Stimulated activated CD4-positive, alpha-beta T cell treated with anti-CD3 and anti-CD28 coated beads, Interleukin-4, amount 100 ng/mL, for 1 hour (primary cell): ENCODE measurements at regions not wholly inside any gene's neighbourhood (a gene's known extent, or its start where the extent isn't known, plus 50 kb on each side); places are given as distances from the start of the nearest gene placed in this dataset.

ENCODE experiments used
- DNase-seq: peaks from one replicate; pipeline ENCODE4 v3.0.0-alpha.2; 2020

DNA sequence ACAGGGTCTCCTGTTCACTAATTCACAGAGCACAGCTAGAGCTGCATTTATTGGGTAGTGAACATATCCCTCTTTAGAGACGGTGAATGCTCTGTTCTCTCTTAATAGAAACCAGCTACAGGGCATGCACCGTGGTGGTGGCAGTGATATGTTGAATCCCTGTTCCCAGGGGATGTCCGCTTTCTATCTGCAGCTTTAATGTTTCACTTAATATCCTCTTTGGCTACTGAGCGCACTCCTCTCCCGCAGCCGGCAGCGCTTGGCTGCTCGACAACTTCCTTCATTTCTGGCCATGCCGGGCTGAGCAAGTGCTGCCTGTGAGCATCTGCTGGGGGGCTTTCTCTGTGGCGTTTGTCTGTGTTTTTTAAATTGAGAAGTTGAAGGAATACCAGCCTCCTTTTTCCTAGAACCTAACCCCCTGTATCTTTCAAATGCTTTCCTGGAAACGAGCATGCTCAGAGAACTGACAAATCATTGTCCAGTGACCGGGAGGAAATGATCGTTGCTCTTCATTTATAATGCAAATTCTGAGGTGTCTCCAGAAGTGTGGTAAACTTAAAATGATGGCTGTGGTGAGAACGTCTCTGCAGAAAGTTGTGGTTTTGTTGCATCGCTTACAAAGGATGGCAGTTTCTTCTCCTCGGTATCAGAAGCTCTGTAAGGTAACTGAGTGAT lies 297.9 kb downstream of the UTRN start:
- DNase-seq = peak; percentile 33

DNA sequence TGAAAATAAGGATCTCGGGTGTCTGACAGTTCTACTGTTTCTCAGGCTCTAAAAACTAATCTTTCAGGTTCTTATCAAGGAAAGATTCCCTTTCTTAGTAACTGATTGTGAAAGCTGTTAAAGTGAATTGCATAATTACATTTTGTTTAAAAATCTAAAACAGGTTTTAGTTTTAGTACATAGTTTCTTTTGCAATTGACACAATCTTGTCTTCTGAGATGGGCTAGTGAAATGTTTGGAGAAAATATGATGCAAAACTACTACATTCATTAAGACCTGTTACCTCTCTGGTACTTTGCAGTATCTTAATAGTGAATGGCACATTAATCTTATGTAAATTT lies 298.4 kb downstream of the UTRN start:
- no peak for DNase-seq

DNA sequence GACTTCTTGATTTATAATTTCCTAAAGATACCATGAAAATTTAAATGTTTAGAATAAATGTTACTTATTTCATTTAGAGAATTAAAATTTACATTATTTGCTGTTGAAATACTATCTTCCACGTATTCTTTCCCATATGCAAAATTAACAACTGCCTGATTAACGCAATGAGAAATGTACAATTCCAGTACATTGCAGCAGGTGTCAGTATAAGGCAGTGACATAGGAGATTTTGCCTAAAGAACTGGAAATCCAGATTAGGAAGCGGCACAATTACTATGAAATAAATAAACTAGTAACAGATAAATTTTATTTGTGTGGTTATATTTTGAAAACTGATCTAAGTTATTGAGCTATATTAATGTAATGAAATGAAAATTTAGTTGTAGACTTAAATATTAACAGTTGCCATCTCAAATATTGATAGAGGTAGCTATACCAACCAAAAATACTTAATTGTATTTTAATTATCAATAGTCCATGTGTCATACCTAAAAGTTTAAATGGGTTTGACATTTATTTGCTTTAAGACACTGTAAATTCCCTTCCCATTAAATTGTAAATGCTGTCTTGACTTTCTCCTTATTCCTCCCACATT lies 300.2 kb downstream of the UTRN start:
- DNase-seq = no peak

DNA sequence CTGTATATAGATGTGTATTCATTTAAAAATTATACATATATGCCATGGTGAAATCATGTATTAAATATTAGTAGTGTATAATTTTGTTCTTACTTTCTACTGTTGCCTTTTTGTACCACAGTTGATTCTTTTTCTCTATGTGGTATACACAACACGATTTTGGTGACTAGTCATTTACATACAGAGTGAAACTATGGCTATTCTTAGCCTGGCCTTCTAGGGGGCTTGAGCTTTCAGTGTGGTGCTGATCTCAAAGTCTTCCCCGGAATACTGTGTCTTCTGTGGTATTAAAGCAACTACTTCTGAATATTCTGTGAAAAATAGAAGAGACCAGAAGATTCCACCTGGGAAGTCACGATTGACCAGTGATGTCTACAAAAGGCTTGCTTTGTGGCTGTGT lies 301.9 kb downstream of the UTRN start:
- DNase-seq = no peak

DNA sequence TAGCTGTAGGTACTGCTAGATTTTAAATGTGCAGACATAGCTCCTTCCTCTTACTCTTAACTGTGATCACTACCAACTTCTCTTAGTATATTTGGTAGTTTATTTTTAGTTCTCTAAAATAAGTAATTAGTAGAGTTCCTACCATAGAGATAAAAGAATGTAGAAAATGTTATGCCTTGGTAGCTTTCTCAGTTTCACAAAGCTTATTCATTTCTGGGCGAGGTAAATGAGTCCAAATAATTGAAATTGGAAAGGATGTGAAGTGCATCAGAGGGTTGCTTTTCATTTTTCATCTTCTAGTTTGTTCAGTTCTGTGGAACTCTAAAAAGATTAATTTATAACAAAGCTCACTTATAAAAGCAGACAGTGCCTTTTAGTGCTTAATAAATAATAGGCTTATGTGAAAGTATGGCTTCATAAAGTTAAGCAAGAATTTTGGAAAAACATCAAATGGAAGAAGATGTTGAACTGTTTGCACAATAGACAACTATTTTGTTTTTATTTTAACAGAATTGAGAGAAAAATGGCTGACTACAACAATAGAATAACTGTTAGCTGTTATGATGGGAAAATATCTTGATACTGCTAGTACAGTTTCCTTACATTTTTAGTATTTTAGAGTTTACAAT lies 303.7 kb downstream of the UTRN start:
- no peak for DNase-seq

DNA sequence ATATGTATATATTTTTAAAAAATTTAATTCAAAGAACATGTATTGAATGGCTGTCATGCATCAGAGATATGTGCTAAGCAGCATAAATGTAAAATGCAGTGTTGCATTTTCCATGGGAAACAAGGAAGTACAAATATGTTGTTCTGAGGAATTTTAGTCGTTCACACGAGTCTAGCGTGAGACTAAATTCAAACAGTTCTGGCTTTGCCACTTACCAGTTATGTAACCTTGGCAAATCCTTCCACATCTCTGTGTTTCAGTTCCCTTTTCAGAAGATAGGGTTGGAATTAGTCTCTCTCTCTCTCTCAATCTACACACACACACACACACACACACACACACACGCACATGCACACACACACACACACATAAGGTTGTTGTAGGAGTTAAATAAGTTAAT lies 305.4 kb downstream of the UTRN start:
- DNase-seq = no peak

DNA sequence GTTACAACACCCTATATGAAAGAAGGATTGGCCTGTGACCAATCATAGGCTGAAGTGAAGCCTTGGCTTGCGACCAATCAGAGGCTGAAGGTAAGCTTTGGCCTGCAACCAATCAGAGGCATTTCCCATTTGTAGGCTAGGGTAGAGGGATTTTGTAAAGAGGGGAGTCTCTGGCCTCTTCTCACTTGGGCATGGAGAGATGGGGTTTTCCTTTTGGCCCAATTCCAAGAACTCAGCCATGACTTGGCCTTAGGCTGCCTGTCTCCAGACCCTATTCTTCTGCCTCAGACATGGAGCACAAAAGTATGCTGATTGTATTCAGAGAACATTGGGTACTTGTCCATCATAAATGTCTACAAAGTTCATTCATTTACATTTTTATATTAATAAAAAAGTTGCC lies 308.3 kb downstream of the UTRN start:
- DNase-seq = no peak

DNA sequence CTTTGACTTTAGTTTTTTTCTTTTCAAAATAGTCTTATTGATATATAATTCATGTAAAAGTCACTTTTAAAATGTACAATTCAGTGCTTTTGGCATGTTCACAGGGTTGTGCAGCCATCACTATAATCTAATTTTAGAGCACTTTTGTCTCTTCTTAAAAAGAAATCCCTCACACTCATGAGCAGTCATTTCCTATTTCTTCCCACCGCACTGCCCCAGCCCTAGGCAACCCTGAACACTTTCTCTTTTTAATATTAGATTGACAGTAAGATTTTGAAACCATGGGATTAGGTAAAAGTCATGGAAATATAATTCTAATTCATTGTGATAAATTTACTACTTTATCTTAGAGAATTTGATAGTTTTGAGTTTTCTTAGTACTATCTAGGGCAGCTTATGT lies 309.4 kb downstream of the UTRN start:
- no peak for DNase-seq

DNA sequence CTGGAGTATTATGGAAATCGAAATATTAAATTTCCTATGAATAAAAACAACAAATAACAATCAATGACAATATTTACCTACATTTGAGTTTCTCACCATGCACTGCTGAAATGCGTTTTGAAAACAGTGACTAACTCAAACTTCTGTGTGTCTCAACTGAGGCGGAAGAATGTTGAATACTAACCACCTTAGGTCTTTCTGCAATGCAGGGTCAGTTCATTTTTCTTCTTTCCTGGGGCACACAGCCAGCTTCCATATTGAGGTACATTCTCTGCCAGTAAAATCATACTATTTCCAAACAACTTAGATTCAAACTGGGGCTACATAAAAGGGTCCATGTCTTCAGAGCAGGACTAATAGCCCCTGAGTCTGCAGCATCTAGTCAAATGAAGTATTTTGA lies 310.1 kb downstream of the UTRN start:
- DNase-seq = no peak

DNA sequence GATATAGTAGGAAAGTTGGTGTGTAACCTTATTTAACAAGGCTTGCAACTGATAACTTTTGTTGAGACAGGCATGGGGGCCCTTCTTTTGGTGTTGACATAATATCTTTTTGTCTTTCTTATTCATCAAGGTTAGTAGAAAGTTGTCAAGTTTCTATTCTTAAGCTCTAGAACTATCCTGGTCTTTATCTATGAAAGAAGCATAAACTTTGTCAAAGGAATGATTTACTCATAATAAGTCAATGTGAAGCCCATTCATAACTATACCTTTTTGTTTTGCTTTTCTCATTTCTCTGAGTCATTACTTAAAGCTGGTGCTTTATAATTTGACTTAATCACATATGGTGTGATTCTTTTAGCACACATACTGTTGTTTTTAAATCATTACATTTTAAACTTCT lies 312.4 kb downstream of the UTRN start:
- no peak for DNase-seq

DNA sequence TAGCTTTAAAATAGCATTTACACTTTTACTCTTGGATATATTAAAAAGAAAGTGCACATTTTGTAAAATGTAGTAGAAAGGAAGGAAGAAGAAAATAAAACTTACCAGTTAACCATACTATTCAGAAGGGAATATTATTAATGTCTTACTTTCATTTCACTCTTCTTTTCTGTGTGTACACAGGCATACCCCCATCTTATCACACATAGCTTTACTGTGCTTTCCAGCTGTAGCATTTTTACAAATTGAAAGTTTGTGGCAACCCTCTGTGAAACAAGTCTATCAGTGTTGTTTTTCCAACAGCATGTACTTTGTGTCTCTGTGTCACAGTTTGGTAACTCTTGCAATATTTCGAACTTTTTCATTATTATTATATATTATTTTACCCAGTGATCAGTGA lies 314.5 kb downstream of the UTRN start:
- no peak for DNase-seq

DNA sequence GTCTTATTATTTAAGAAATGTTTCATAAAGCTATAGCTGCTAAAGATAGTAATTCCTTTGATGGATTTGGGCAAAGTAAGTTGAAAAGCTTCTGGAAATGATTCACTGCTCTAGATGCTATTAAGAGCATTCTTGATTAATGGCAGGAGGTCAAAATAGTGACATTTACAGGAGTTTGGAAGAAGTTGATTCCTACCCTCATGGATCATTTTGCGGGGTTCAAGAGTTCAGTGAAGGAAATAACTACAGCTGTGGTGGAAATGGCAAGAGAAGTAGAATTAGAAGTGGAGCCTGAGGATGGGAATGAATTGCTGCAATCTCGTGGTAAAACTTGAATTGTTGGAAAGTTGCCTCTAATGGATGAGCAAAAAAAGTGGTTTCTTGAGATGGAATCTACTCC lies 316.1 kb downstream of the UTRN start:
- DNase-seq = no peak

DNA sequence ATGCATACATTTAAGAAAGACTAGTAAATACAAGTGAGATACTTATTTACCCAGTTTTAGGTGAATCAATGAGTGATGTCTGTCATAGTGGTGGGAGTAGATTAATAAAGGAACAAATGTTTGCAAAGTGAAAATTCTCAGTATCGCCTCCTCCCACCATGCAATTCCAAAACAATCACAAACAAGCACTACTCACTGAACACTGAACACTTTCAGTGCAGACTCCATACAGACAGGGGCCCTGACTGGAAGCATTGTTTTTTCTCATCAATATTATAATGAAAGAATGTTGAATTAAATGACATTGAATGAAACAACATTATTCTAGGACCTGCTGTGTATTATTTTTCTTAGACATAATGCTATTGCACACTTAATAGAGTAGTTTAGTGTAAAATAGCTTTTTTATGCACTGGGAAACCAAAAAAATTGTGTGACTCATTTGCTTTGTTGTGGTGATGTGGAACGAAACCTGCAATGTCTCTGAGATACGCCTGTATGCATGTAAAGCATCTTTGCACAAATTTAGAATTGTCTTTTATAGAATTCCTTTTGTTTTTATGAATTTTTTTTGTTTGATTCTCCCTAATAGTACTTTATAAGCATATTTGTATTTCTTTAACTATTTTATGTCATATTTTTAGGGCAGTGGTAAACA lies 317.5 kb downstream of the UTRN start:
- no peak for DNase-seq

DNA sequence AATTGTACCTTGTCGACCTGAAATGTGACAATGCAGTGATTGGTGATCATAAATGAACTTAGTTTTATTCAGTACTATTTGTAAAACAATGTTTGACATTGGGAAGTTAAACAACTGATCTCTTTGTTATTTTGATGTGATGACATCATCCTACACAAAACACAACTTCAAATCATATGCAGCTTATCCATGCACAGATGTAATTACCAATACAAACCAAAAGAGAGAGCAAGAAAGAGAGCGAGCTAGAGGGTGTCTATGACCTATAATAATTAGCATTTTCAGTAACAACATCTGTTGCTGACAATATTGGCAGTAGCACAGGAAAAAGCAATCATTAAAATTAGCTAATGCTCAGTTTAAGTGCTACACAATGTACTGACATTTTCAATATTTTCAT lies 320.9 kb downstream of the UTRN start:
- DNase-seq = no peak

DNA sequence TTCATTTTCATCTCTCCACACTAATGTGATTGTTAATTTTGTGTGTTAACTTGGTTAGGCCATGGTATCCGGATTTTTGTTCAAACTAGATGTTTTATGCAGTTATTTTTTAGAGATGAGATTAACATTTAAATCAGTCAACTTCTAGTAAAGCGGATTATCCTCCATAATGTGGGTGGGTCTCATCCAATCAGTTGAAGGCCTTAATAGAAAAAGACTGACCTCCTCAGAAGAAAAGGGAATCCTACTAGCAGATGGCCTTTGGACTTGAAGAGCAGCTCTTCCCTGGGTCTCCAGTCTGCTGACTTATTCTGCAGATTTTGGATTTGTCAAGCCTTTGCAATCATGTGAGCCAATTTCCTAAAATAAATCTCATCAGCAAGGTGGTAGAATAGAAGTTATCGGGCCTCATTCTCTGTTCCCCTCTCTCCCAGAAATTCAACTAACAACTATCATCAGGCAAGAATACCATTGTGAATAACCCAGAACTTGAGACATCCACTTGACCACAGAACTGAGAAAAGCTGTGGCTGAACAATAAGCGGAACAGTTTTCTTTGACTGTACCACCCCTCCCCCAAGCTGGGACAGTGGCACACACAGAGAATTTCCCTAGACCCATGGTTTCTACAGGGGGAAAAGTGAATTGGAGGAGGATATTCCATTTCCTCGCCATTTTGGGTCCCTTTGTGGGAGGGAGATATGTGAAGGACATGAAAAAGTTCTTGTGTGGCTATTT lies 323.0 kb downstream of the UTRN start:
- DNase-seq = no peak

DNA sequence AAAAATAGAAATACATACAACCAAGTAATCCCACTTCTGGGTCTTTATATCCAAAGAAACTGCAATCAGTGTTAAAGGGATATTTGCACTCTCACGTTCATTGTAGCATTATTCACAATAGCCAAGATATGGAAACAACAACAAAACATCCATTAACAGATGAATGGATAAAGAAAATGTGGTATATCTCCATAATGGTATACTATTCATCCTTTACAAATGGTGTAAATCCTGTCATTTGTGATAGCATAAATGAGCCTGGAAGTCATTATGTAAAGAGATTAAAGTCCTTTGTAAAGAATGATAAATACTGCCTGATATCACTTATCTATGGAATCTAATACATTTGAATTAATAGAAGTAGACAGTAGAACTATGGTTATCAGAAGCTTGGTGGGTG lies 327.7 kb downstream of the UTRN start:
- DNase-seq = no peak

DNA sequence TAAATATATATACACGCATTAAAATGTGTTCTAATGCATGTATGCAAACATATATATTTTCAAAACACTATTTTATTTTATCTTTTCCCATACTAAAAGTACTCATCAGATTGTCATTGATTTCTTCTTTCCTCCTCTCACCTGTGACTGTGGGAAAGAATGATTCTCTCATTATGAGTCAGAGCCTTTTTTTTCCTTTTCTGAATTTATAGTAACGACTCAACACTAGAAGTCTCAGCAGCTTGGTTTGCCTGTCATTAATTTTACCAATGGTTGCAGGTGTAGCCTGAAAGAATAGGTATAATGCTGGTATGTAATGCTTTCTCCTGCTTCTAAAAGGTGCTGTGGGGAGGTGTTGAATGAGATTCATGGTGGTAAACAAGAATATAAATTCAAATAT lies 328.7 kb downstream of the UTRN start:
- no peak for DNase-seq

DNA sequence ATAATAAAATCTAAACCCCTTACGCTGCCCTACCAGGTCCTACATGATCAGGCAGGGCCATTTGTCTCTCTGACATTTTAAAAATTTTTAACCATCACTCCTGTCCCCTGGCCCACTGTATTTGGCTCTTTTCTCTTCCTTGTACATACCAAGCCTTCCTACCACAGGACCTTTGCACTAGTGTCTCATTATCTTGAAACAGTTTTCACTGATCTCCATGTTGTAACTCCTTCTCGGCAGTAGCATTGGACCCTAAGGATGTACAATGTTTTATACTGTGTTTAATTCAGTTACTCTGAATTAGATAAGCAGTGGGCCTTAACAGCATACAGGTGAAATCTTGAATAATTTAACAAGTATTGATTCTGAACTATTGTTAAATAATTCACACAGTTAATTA lies 330.7 kb downstream of the UTRN start:
- DNase-seq = no peak

DNA sequence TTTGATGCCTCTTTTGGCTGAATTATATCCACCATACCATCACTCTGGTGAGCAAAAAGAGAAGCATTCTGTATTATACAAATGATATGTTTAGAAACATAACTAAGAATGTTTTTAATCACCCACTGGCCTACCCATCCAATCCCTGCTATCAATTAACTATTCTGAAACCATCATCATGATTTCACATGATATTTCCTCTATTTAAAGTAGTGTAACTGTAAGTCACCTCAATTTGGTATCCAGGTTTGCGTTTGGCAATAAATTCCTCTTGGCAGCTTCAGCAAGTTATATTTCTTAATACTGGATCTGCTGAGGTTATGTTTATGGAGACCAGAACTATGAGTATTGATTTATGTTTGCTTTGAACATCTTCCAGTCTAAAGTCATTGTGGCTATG lies 332.1 kb downstream of the UTRN start:
- DNase-seq = no peak

DNA sequence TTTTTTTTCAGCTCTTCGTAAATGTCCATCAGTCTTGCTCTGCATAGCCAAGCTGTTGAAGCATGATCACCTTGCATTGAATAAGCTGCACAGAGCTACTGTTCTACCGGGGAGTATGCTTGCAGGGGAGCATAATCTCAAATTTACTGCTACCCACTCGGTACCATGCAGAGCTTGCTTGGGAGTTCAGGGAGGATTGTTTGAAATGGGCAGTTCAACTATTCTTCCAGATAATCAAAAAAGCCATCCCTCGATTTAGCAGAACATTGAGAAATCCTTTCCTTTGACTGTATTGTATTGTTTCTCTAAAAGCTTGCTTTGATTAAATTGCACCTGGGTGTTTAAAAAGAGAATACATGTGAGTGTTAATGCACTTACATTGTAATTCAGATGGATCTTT lies 332.6 kb downstream of the UTRN start:
- no peak for DNase-seq

DNA sequence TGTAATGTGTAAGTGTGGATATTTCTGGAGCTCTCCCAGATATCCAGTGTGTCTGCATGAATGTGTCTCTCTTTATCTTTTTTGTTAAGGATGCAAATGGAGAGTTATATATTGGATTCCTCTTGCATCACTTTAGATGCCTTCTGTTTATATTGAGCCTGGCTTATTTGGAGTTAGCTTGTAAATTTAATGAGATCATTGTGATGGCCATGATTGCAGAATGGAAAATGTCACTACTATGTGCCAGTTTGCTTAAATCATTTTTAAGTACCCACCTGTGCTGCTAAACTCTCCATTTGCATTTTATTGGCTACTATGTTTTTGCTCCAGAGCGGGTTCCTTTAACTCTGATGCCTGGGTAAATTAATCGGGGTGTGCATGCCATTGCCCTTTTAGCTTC lies 334.8 kb downstream of the UTRN start:
- no peak for DNase-seq

DNA sequence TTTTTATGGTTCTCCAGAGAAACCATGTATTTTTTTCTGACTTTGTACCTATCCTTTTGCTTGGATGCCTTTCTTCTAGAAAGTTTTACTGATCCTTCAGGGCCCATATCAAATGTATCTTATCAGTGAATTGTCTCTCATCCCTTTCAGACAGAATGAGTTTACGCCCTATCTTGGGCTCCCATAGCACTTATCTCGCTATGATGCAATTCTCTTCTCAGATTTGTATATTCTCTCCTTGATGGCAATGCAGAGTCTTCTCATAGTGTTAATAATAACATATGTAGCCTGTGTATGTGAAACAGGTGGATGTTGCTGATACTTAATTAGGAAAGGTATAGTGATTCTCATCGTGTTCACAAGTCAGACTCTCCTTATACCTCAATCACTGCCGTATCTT lies 336.2 kb downstream of the UTRN start:
- DNase-seq = no peak

DNA sequence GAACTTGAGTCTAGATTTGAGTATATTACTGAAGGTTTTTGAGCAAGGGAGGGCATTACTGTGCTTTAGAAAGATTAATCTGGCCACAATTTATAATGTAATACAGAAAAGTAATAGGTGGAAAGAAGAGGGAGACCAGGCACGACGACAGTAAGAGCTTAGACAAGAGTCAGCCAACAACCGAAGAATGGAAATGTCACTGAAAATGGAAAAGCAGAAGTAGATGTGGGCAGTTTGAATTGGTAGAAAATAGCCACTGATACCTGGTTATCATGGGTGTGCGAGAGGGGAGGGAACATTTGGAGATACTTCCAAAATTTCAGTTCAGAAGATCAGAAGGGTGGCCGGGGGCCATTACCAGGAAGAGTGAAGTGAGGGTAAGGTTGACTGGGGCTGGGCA lies 339.1 kb downstream of the UTRN start:
- no peak for DNase-seq

DNA sequence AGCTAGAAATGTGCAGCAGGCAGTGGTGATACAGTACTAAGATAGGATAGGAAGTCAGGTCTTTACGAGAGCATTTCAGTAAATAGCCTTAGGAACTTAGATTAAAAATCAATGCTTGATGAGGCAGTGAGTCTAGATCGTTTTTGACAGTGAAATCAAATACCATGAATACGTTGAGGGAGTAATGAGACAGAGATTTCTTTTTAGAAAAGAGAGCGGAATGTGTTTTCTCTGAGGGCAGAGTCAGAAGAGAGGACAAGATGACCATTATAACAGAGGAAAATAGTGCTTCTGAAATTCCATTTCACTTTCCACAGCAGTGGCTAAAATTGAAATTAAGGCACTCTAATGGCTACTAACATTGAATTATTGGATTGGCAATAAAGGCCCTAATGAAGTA lies 339.6 kb downstream of the UTRN start:
- DNase-seq = no peak
